Osteoblast (primary cell): ENCODE measurements at regions not wholly inside any gene's neighbourhood (a gene's known extent, or its start where the extent isn't known, plus 50 kb on each side); places are given as distances from the start of the nearest gene placed in this dataset.

Experiments
- DNase-seq: peaks from one replicate; pipeline ENCODE4 v3.0.0; 2011; ENCODE audit warnings: low spot score, mixed read lengths; ENCODE audit not compliant: insufficient read length; ENCODE audit errors: missing footprints
- H2AFZ ChIP-seq: 2 replicates; pipeline ENCODE4 v1.6.0; 2011; ENCODE audit warnings: mild to moderate bottlenecking, low read length
- H3K27ac ChIP-seq: 2 replicates; pipeline ENCODE4 v1.5.1; 2011; ENCODE audit warnings: mild to moderate bottlenecking, low read depth, low read length, moderate library complexity
- H3K27me3 ChIP-seq: 2 replicates; pipeline ENCODE4 v1.6.0; 2012; ENCODE audit warnings: mild to moderate bottlenecking, control low read depth, inconsistent platforms, low read length, moderate library complexity; ENCODE audit not compliant: insufficient read depth
- H3K36me3 ChIP-seq: 2 replicates; pipeline ENCODE4 v1.5.1; 2011; ENCODE audit warnings: mild to moderate bottlenecking, low read length, control low read depth, moderate library complexity; ENCODE audit not compliant: insufficient read depth
- H3K4me1 ChIP-seq: 2 replicates; pipeline ENCODE4 v1.5.1; 2011; ENCODE audit warnings: mild to moderate bottlenecking, low read length, control low read depth, moderate library complexity; ENCODE audit not compliant: insufficient read depth
- H3K4me2 ChIP-seq: 2 replicates; pipeline ENCODE4 v1.6.0; 2011; ENCODE audit warnings: mild to moderate bottlenecking, low read length; ENCODE audit not compliant: insufficient read depth
- H3K4me3 ChIP-seq: fragments of 200-600 bp; sonication (generic); 3 replicates; pipeline ENCODE4 v1.5.1; 2012; ENCODE audit warnings: mild to moderate bottlenecking, low read length, inconsistent platforms; ENCODE audit not compliant: insufficient read depth
- H3K79me2 ChIP-seq: 2 replicates; pipeline ENCODE4 v1.6.0; 2012; ENCODE audit warnings: mild to moderate bottlenecking, low read length, control low read depth, inconsistent platforms; ENCODE audit not compliant: insufficient read depth
- H3K9me3 ChIP-seq: 2 replicates; pipeline ENCODE4 v1.5.1; 2011; ENCODE audit warnings: low read depth, low read length, control low read depth
- H4K20me1 ChIP-seq: 2 replicates; pipeline ENCODE4 v1.6.0; 2012; ENCODE audit warnings: mild to moderate bottlenecking, low read length, control low read depth; ENCODE audit not compliant: insufficient read depth
- CTCF ChIP-seq: IDR thresholded peaks from 2 replicates; pipeline ENCODE4 v1.5.1; 2011; ENCODE audit warnings: mild to moderate bottlenecking, low read depth, low read length, moderate library complexity; ENCODE audit errors: extremely low read depth

GRCh38 chr17:56030009-56030624, 123.2 kb upstream of the ANKFN1 start:
- DNase-seq: no peak
- H2AFZ ChIP-seq: no peak overlapping the region
- no peaks in the 10 kb centered on the region for H3K27me3 ChIP-seq
- no peak overlapping the region for H3K4me3 ChIP-seq
- no peaks in the 10 kb centered on the region for H3K4me1 ChIP-seq
- H3K79me2 ChIP-seq: no peaks in the 10 kb centered on the region
- H3K27ac ChIP-seq: no peak overlapping the region
- H3K9me3 ChIP-seq: no peaks in the 10 kb centered on the region
- no peaks in the 10 kb centered on the region for H4K20me1 ChIP-seq
- no peaks in the 10 kb centered on the region for H3K36me3 ChIP-seq
- TF ChIP-seq CTCF: no peak
- H3K4me2 ChIP-seq: no peak overlapping the region

- Histone ChIP-seq H3K9me3 (no peaks in the 10 kb centered on the region), H2AFZ (no peak overlapping the region), H3K36me3 (no peaks in the 10 kb centered on the region), H3K4me3 (no peak overlapping the region), H3K4me1 (no peaks in the 10 kb centered on the region), H3K79me2 (no peaks in the 10 kb centered on the region), H4K20me1 (no peaks in the 10 kb centered on the region), H3K27me3 (no peaks in the 10 kb centered on the region), H3K4me2 (no peak overlapping the region), H3K27ac (no peak overlapping the region)
- DNase-seq: no peak
- TF ChIP-seq CTCF: no peak
These were observed 121.6 kb upstream of the ANKFN1 start for GRCh38 chr17:56031636-56032035.

DNA sequence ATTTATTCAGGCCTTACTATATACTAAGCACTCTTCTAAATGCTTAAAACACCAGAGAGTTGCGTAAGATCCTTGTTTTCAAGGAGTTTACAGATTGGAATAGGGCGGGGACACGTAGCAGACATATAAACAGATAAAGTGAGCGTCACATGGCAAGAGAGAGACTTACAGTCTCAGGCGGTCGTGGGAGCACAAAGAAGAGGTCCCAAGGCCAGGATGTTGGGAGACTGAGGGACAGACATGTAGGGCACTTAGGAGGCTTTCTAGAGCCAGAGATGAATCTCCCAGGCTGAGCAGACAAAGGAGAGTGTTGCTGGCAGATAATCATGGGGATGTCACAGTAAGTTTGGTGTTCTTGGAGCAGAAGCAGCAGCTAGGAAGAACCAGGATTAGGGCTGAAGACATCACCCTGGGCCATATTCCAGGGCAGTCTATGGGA, 119.1 kb upstream of the ANKFN1 start:
- Histone ChIP-seq H3K79me2 (no peaks in the 10 kb centered on the region), H3K27ac (no peak overlapping the region), H3K36me3 (no peaks in the 10 kb centered on the region), H3K4me3 (no peak overlapping the region), H3K4me2 (no peak overlapping the region), H4K20me1 (no peaks in the 10 kb centered on the region), H3K27me3 (no peaks in the 10 kb centered on the region), H3K4me1 (no peaks in the 10 kb centered on the region), H3K9me3 (no peaks in the 10 kb centered on the region), H2AFZ (no peak overlapping the region)
- TF ChIP-seq CTCF: no peak
- DNase-seq: no peak

DNA sequence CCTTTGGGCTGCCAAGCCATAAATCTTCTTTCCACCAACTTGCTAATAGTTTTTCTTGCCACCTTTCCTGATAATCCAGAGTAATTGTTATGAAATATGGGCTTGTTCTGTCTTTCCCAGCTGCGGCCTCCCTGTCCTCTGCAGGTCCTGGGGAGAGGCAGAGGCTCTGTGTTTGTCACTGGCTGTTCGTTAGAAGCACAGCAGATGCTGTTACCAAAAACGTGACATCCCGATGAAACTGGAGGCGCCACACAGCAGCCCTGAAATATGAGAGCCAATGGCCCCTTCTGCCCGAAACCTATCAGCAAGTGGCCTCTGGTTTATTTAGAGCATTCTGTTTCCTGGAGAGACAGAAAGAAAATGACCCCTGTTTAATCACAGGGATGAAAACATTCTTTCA, 115.1 kb upstream of the ANKFN1 start:
- DNase-seq: no peak
- H3K79me2 ChIP-seq: no peaks in the 10 kb centered on the region
- H3K9me3 ChIP-seq: no peaks in the 10 kb centered on the region
- no peak overlapping the region for H2AFZ ChIP-seq
- H3K27ac ChIP-seq: no peak overlapping the region
- no peak for TF ChIP-seq CTCF
- no peaks in the 10 kb centered on the region for H3K4me1 ChIP-seq
- no peaks in the 10 kb centered on the region for H3K27me3 ChIP-seq
- H4K20me1 ChIP-seq: no peaks in the 10 kb centered on the region
- H3K36me3 ChIP-seq: no peaks in the 10 kb centered on the region
- H3K4me2 ChIP-seq: no peak overlapping the region
- no peak overlapping the region for H3K4me3 ChIP-seq
